HG03196 (cell line): ENCODE measurements at regions not wholly inside any gene's neighbourhood (a gene's known extent, or its start where the extent isn't known, plus 50 kb on each side); places are given as distances from the start of the nearest gene placed in this dataset.
"Not testable (repeated sequence)": the region's sequence is repeated elsewhere in the genome, so short reads cannot be mapped to it uniquely, and the experiment has no call there.

ENCODE experiments used
- ATAC-seq: cut with Tn5 transposase; IDR thresholded peaks from one replicate; pipeline ENCODE4 v1.9.1; 2021; ENCODE audit not compliant: unreplicated experiment

GRCh38 chr11:91394073-91394726 lies 830.4 kb upstream of the FAT3 start:
- ATAC-seq: no peak

GRCh38 chr11:91382946-91383345 lies 841.7 kb upstream of the FAT3 start:
- ATAC-seq: no peak

DNA sequence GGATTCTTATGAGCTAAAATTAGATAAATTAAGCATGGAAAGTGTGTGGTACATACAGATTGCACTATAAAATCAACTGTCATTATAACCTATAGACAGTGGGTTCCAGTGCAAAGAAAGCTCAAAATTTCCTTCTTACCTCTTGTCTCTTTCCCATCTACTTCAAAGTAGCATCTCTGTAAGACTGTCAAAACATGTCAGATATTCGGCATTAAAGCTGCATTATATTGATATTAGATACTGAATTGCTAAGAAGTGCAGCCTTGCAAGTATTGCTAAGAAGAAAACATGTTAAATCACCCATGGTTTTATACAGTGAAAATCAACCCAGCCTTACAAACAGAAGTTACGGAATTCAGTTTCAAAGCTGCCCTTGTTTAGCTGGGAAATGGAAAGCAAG lies 849.8 kb upstream of the FAT3 start:
- ATAC-seq: no peak

- no peak for ATAC-seq
Measured at GRCh38 chr11:91373497-91373896, 851.1 kb upstream of the FAT3 start.

DNA sequence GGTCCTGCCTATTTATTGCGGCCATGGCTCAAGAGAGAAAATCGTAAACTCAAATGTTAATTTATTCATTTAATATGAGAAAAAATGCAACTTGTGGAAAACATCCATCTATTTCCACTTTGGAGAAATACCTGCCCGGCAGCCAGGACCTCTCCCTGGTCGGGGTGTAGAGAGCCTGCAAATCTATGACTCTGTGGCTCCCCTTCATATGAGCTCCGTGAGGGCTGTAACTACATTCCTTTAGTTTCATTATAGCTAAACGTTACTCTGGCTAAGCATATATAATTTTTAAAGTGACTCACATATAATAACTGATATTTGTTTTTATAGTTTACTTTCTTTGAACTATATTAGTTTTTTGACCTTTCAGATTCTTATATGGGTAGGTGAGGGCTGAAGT lies 857.8 kb upstream of the FAT3 start:
- ATAC-seq: no peak

DNA sequence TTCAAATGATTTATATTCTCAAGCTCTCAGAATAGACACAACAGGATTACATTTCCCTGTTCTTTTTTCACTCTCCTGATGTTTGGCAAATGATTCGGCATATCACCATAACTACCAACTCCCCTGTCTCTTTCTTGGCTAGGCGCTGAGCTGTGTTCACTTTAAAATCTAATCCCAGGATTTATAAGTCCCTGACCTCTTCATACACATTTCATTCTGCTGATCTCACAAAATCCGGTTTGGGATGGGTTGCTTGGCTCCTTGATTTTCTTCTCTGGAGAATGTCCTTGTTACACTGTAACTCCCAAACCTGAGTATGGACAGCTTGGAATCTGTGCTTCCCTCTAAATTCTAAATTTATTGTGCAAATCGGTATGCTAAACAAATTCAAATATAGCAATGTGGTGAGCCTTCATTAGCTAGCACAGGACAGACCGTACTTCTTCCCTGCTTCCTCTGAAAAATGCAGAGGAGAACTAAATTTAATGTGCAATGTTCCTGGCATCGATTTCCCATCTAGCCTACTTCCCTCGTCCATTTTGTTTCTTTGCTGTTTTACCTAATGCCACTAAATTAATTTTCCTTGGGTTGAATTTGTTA lies 858.5 kb upstream of the FAT3 start:
- ATAC-seq: no peak

- ATAC-seq: no peak
Measured at GRCh38 chr11:91350931-91351330, 873.7 kb upstream of the FAT3 start.

DNA sequence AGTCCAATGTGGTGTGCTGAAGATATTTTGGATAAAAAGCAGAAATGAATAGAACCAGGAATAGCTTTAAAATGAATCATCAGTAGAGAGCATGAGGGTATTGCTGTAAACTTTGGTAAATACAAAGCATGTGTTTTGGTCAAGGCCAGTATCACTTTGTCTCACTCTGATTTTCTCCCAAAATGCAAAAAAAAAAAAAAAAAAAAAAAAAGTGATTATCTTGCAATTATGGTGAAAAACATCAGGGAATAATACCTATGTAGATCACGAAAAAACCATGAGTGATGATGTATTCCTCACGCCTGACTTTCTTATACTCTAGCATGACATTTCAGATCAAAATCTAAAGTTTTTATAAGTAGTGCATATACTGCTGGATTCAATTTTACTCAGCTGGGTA lies 897.9 kb upstream of the FAT3 start:
- no peak for ATAC-seq

DNA sequence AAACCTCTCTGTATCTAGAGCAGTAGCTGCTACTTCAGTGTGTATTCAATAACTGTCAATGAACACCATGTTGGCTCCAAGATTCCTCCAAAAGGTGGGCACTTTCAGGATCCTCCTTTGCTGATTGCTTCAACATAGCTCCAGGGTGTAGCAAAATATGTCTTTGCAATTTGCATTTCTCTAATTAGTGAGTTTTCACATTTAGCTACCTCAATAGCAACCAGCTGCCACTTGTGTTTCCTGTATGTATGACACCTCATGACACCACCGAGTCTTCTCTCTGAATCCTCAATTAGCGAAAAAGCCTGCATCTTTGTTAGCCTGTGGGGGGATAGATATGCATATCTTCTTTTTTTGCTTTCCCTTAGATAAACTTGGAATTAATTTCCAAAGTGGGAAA lies 898.3 kb upstream of the FAT3 start:
- ATAC-seq: no peak

DNA sequence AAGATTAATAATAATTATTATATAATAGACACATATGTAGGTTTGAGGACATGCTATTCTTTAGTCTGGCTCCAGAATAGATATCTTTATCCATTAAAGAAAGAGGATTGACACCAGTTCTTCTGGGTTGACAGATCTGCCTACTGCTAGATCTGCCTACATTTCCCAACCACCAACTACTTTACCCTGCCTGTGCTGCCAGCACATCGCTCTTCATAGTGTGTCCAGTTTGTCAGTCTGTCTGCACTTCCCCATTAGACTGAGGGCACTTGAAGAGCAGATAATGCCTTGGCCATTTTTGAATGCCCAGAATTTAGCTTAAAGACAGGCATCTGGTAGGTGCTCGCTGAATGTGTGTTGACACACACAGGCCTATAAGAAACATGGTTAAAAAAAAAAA lies 910.1 kb upstream of the FAT3 start:
- ATAC-seq: no peak

DNA sequence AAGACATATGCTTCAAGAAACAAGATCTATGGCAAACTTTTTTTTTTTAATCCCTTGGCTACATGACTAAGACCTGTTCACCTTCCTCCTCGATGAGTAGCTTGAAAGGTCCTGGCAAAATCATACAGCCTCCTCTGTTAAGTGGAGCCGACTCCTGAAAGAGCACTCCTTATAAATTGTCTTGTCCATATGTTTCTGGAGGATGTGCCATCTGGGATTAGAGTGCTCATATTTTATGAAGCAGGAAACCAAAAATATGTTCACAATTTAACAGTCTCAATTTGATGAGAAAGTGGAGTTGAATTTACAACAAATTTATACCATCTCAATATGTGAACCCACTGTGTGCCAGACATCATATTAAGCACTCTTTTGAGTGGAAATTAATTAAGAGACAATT lies 912.1 kb upstream of the FAT3 start:
- ATAC-seq: no peak

- ATAC-seq: no peak
Measured at GRCh38 chr11:91310085-91310484, 914.5 kb upstream of the FAT3 start.

DNA sequence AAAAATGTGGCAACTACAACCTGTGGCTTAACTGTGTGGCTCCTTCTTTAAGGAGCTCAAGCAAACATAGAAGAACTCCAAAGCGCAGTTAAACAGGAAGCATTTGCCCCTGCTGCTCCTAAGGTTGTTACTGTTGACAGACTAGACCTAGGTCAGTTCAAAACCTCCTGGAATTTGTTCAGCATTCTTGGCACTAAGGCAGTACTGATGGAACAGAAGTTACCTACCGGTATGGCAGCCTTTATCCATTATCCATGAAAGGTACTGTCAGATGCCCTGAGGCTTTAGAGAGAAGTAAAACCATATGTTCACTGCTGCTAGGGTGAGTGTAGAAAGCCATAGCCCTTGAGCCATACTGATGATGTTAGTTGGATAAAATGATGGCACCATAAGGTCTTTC lies 916.5 kb upstream of the FAT3 start:
- no peak for ATAC-seq

- no peak for ATAC-seq
Measured at GRCh38 chr11:91305402-91305801, 919.2 kb upstream of the FAT3 start.

GRCh38 chr11:91303749-91304148 lies 920.9 kb upstream of the FAT3 start:
- ATAC-seq: no peak

DNA sequence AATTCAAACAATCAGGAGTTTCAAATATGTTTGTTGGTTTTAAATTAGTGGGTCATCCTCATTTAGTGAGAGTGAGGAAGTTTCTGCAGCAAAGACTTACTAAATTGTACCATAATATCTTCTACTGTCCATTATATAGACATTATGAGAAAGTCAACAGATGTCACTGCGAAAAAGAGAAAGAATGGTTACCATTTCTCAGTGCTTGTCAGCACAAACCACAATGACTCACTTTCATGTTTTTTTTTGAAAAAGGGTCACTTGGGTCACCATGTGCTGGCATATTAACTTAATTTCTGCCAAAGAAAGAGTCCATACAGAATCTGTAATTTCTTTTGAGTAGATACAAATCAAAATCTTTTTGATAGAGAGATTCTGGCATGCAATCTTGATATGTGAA lies 924.6 kb upstream of the FAT3 start:
- peak; percentile 67 for ATAC-seq

DNA sequence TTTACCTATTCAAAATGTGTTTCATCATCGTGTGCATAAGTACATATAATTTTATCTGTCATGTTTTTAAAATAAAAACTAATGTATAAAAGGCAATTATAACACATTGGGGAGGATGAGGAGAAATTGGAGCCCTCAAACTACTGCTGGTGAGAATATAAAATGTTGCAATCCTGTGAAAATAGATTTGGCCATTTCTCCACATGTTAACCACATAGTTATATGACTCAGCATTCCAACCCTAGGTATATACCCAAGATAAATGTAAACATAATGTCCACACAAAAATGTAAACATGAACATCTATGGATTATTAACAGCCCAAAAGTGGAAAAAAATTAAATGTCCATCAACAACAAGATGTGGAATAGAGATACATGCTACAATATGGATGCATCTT lies 928.0 kb upstream of the FAT3 start:
- no peak for ATAC-seq

DNA sequence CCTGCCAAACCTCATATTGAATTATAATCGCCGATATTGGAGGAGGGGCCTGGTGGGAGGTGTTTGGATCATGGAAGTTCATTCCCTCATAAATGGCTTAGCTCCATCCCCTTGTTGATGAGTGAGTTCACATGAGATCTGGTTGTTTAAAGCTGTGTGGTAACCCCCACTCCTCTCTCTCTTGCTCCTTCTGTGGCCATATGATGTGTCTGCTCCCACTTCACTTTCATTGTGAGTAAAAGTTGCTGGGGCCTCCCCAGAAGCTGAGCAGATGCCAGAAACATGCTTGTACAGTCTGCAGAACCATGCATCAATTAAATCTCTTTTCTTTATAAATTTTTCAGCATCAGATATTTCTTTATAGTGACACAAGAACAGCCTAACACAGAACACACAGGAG lies 929.0 kb upstream of the FAT3 start:
- no peak for ATAC-seq

DNA sequence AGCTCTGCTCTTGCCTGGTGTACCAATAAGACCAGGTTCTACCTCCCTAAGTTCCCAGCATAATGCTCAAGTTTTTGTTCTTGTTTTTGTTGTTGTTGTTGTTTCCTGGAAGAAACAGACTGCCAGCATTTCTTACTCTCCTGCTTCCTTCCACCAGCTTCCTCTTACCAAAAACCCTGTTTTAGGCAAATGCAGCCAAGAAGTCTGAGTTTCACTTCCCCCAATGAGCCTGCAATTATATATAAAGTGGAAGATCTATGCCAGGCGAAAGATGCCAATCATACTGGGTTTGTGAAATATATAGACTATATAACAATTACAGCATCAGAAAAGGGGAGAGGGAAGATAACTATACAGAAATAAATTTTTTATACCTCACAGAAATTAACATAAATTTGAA lies 931.5 kb upstream of the FAT3 start:
- ATAC-seq: no peak

DNA sequence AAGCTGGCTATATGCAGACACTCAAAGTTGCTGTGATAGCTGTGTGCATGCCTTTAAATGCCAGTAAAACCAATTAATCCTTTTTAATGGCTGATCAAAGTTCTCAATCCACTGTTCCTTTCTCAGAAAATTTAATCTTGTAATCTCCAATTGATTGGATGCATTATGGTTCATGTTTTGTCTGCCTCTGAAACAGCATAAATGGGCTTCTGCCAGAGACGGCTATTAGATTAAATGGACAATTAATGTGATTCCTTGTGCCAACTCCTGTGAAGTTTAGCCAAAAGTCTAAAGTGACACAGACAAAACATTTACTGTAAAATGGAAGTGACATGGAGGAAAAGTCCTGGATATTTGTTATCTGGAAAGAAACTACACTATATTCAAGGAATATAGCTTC lies 952.5 kb upstream of the FAT3 start:
- no peak for ATAC-seq

DNA sequence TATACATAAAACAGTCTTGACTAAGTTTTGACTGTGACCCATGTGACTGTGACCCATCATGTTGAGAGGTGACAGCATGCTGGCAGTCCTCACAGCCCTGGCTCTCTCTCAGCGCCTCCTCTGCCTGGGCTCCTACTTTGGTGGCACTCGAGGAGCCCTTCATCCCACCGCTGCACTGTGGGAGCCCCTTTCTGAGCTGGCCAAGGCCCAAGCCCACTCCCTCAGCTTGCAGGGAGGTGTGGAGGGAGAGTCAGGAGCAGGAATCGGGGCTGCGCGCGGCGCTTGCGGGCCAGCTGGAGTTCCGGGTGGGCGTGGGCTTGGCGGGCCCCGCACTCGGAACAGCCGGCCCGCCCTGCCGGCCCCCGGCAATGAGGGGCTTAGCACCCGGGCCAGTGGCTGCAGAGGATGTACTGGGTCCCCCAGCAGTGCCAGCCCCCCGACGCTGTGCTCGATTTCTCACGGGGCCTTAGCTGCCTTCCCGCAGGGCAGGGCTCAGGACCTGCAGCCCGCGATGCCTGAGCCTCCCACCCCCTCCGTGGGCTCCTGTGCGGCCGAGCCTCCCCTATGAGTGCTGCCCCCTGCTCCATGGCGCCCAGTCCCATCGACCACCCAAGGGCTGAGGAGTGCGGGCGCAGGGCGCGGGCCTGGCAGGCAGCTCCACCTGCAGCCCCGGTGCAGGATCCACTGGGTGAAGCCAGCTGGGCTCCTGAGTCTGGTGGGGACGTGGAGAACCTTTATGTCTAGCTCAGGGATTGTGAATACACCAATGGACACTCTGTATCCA lies 955.9 kb upstream of the FAT3 start:
- ATAC-seq: not testable (repeated sequence)

- no peak for ATAC-seq
Measured at GRCh38 chr11:91265946-91266345, 958.7 kb upstream of the FAT3 start.
